Activated CD4-positive, CD25-positive, alpha-beta regulatory T cell (primary cell): ENCODE measurements at regions not wholly inside any gene's neighbourhood (a gene's known extent, or its start where the extent isn't known, plus 50 kb on each side); places are given as distances from the start of the nearest gene placed in this dataset.

ENCODE experiments used
- DNase-seq, 4 experiments: peaks; one replicate each; lab custom pipeline; 2025; lab: John Stamatoyannopoulos, UW

DNA sequence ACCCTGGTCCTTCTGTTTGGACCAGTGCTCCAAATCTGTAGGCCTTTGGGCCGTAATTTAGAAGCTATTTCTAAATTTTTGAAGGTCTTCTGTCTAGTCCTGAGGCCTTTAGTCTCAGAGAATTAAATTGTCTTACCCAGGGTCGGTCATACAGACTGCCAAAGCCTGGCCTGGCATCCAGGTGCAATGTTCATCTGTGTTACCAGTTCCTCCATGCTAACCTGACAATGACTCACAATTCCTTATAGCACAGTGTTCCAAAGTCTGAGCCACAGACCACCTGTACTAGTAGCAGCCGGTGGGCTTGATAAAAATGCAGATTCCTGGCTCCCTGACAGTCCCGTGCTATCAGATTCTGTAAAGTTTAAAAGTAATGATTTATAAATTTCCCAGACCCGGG lies 77.7 kb upstream of the MAP4K3 start:
- DNase-seq, result no peak

DNA sequence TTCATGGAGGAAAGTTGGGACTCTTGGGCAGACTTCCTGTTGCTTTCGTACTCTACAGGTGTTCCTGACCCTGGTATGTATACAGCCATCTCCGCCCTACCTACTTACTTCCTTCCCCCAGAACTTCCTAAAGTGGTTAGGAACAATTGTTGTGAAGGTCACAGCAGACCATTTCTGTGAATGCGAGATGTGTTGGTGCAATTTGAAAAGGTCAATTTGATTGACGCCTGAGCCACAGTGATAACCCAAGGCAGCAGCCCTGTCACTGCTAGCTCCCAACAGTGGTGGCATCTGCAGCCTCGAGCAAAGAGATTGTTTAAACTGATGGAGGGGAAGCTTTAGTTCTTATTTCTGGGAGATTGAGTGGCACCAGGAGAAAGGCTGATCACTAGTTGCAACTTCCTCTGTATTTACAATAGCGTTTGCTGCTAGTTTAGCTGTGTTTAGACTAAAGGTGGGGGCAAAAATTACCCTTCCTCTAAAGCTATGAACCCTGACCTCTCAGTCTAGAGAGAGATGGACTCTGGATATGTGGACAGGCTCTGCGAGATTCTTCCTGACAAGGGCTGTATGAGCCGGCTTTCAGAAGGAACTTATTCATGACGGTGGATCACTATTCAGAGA lies 78.3 kb upstream of the MAP4K3 start:
- DNase-seq, result no peak

DNA sequence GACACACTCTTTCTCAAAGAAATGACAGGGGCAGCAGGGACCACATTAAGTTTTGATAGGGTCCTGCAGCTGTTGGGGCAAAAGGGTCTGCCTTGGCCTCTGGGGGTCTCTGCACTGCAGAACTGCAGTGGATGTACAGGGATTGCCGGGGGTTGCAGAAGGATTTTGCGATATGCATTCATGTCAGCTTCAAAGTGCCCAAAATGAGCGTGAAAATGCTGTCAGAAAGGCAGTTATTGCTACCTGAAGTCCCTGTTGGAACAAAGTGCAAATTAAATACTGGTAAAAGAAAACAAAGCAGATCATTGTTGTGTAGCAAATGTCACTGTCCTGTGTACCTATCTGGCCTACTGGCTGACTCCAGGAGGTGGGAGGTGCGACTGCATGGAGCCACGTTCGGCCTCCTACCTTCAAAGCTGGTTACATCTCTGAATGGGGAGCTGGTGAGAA lies 78.8 kb upstream of the MAP4K3 start:
- DNase-seq, result no peak

DNA sequence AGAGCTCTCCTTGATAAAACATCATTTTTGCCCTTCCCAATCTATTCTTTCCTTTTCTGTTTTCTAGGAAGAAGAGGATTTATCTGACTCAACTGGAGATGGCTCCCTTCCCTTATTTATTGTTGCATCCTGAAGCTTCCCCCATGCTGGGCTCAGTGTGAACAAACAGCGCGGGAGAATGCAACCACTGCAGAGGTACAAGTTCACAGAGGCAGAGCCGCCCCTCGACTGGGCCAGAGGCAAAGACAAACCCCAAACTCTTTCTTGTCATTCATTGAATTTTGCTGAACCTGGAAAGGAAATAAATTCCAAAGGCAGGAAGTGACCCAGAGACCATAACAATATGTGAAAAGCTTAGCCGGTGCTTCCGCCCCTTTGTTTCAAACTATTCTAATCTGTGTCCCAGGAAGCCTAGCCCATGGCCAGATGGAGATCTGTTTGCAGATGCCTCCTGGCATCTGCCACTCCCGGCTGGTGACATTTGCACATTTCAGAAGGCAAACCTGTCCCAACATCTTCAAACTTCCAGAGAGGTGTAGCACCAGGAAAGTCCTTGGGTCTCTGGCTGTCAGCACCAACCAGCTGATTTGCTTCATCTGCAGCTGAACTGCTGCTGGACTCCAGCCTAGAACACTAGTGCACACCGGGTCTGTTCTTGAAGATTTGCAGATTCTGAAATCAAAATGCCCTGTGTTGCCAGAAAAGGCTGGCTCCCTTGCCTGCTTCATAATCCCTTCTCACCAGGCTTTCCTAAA lies 79.4 kb upstream of the MAP4K3 start:
- no peak for DNase-seq

DNA sequence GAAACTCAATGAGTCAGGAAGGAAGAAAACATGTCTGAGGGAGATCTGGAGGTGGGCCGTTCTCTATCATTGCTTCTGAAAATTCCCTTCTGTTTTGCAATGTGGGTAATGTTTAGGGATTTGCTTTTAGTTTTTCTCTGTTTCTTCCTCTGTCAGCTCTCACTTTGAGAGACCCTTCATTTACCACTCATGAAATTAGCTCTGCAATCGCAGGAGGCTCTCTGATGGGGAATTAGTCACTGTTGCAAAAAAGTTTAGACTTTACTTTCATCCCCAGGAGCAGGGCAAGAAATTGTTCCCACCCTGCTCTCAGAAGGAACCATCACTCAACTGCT lies 80.0 kb upstream of the MAP4K3 start:
- no peak for DNase-seq

DNA sequence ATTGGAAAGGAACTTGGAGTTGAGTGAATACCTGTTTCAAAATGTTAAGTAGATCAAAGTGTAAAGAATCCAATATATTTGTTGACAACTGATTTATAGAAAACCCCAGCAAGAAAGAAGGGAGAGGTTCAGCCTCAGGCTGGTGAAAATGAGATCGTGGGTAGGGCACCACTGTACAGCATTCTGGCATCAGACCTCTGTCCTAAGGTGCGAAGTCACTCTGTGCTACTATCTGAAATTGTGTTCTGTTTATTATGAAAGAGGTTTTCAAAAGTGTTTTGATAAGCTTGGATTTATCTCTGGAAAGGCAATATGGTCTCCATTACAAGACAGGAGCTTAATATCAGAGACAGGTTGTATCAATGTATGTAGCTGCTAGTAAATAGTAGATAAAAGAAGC lies 80.5 kb upstream of the MAP4K3 start:
- DNase-seq, result no peak

DNA sequence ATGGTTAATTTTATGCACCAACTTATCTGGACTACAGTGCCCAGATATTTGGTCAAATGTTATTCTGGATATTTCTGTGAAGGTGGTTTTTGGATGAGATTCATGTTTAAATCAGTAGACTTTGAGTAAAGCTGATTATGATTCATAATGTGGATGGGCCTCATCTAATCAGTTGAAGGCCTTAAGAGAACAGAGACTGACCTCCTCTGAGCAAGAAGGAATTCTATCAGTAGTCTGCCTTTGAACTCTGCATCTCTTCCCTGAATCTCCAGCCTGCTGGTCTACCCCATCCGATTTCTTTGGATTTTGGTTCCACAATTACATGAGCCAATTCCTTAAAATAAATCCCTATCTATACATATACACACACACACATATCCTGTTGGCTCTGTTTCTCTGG lies 82.8 kb upstream of the MAP4K3 start:
- DNase-seq, result no peak

DNA sequence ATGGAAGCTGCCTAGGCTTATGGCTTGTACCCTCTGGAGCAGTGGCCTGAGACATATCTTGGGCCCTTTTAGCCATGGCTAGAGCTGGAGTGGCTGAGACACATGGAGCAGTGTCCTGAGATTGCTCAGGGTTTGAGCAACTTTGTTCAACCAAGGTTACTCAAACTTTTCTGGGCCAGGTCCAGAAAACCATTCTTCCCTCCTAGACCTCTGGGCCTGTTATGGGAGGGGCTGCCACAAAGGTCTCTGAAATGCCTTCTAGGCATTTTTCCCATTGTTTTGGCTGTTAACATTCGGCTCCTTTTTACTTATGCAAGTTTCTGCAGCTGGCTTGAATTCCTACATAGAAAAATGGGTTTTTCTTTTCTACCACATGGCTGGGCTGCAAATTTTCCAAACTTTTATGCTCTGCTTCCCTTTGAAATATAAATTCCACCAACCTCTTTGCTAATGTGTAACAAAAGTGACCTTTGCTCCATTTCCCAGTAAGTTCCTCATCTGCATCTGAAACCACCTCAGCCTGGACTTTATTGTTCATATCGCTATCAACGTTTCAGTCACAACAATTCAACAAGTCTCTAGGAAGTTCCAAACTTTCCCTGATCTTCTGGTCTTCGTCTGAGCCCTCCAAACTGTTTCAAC lies 84.9 kb upstream of the MAP4K3 start:
- no peak for DNase-seq

DNA sequence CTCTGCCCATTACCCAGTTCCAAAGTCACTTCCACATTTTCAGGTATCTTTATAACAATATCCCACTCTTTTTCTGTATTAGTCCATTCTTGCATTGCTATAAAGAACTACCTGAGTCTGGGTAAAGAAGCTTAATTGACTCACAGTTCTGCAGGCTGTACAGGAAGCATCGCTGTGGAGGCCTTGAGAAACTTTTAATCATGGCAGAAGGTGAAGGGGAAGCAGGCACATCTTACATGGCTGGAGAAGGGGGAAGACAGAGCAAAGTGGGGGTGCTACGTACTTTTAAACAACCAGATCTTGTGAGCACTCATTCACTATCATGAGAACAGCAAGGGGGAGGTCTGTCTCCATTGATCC lies 85.4 kb upstream of the MAP4K3 start:
- no peak for DNase-seq

DNA sequence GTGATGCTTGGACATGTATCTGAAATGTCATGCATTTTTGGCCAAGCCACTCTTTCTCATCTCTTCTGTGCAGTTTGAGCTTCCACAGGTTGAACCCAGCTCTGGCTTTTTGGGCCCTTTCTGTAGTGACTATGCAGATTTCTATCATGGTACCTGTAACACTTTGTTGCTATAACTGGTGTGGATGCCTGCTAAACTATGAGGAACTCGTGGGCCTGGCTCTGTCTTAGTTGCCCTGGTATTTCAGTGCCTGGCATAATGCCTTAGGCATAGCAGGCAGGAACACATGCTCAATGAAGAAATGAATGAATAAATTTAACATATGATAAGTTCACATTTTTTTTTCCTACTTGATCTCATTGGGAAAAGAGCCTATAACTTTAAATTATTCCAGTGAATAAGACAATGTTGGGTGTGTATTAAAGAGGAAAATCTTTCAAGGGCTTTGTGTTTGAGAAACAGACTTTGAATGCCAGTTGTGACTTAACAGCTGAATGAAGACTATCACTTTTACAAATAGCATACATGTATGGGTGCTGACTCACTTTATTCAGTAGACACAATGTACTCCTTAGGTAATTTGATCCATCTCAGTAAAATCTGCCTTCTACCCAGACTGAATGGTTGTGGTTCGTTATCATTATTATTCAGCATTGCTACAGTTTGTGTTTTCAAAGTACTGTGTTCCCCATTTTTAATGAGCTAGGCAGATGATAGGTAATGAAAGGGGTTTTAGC lies 86.4 kb upstream of the MAP4K3 start:
- DNase-seq, result no peak

DNA sequence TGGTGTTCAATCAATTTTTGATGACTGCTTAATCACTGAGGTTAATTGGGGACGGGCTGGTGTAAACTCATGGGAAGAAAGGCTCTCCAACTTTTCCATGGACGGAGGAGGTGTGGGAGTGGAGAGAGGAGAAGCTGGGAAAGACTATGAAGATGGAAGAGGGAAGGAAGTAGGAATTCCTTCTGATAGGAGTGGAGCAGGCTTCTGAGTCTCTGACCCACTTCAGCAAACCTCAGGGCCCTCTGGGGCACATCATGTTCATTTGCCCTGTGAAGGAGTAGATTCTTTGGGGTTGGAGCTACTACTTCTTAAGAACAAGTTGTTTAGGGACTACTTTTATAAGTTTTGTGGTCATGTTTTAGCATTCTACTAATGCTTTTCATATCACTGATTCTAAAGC lies 87.0 kb upstream of the MAP4K3 start:
- no peak for DNase-seq

DNA sequence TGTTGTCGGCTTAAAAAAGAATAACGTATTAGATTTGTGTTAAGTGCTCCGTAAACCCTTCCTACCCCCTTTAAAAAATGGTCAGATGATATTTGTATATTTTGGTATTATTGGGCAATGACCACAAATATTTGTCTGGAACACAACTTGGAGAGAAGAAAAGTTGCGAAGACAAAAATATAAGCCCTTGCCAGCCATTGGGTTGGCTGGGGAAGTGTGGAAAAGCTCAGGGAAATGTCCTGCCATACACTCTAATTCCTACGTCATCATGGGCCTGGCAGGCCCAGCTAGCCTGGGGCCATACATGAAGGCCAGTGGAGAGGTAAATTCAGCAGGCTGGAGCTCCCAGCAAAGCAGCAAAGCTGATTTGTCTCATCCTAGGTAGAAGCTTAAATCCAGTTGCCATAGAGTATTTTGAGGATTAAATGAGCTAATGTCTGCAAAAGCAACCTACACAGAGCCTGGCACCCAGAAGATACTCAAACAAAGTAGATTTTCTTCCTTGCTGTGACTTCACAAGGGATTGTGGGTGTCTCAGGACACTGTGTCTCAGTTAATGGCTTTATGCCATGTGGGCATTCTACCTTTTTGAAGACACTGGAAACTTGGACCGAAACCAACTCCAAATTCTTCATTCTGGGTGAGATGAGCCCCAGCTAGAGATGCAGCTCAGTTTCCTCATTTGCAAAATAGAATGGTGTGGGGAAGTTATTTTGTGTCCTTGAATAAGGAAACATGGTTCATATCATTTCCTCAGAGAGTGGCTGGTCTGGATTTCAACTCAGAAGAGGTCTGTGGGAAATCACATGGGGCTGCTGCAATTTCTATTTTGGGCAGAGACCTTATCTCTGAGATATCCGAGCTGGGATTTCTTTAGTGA lies 87.9 kb upstream of the MAP4K3 start:
- DNase-seq, result no peak

DNA sequence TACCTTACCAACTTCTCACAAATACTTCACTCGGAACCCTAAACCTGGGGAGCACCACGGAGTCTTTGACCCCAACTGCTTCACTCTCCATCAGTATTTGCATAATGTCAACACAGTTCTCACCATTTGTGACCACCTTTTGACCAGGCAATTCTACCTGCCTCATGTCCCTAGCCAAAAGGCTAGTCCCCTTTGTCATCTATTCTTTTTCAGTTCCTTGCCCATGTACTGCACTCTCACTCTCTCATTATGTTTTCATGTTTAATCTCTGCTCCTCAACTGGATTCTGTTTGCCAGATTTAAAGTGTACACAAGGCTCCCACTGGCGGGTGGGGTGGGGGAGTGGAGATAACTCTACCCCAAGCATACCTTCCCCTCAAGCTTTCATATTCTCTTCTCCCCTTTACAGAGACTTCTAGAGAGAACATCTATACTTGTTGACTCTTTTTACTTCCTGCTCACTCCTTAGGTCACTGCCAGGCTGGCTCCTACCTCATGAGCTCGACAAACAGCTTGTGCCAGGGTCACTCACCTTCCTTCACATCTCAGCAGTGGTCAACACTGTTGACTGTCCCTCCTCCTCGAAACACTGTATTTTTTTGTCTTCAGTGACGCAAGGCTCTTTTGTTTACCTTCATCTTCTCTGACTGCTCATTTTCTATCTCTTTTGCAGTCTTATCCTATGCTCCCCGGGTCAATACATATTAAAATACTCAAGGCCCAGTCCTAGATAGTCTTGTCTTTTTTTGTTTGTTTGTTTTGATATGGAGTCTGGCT lies 88.7 kb upstream of the MAP4K3 start:
- DNase-seq, result no peak

DNA sequence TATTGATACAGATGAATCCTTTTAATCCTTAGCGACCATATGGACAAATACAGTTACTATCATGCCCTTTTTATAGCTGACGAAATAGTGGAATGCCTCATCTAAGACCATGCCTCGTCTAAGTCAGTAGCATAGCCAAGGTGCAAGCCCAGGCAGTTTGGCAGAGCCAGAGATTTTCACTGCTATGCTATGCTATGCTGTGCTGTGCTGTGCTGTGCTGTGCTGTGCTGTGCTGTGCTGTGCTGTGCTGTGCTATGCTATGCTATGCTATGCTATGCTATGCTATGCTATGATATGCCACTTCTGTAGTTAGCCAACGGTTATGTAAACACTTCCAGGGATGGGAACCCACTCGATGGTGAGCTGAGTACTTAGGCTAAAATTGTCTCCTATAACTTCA lies 91.6 kb upstream of the MAP4K3 start:
- no peak for DNase-seq

DNA sequence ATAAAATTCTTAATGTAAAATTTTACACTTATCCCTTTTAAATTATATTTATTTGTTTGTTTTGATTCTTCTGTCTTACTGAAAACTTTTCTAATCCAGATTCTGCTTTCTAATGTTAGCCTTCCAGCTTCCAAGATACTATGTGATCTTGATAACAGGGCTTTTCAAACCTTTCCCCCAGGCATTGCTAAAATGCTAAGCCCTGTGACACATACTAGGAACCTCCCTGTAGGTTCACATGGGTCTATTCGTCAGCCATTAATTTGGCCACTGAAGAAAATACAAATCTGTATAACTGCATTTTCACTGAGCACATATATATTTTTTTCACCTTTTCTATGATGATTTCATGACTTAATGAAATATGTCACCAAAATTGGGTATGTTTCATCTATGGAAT lies 92.8 kb upstream of the MAP4K3 start:
- DNase-seq, result no peak

DNA sequence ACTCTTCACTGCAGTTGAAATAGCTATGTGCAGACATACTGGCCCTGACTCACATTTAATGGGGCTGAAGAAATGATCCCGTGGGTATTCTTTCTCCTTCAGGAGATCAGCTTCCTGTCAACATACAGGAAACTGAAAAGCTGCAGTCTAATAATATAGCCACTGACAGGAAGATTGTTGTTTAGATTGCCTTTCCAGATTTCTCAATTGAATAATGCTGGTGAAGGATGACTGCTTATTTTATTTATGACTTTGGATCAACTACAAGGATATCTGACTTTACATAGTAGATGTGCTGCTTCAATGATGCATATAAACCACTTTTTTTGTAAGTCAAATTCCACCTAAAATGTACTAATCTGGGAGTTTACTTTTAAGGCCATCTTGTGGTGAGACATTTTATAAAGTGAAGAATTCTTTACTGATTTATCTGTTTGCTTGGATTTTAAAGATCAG lies 93.4 kb upstream of the MAP4K3 start:
- DNase-seq, result no peak

DNA sequence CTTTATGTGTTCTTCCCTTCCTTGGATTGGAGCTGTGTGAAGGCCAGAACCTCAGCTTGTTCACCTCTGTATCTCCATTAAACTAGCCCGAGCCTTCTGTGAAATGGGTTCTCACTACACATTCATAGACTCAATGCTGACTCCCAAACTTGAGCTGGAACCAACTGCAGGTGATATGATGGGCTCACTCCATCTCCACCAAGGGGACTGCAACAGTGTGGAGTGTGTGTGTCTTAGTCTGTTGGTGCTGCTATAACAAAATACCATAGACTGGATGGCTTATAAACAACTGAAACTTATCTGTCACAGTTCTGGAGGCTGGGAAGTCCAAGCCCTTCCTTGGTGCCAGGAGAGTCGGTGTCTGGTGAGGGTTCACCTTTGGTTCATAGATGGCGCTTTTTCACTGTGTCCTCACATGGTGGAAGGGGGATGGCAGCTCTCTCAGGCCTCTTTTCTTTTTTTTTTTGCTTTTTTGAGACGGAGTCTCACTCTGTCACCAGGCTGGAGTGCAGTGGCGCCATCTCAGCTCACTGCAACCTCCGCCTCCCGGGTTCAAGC lies 94.2 kb upstream of the MAP4K3 start:
- DNase-seq, result no peak

DNA sequence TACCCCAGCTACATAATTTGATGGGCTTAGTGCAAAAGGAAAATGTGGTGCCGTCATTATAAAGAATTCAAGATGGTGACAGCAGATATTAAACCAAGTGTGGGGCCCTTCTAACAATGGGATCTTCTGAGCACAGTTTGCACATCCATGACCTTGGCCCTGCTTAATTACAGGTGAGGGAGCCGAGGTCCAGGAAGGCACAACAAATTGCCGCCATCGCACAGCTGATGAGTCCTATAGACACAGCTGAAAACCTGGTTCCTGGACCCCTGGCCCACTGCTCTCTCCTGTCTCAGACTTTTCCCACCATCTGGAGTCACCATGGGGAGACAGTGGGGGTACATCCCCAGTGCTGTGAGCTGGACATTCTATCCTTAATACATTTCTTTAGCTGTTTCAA lies 95.8 kb upstream of the MAP4K3 start:
- DNase-seq, result no peak

DNA sequence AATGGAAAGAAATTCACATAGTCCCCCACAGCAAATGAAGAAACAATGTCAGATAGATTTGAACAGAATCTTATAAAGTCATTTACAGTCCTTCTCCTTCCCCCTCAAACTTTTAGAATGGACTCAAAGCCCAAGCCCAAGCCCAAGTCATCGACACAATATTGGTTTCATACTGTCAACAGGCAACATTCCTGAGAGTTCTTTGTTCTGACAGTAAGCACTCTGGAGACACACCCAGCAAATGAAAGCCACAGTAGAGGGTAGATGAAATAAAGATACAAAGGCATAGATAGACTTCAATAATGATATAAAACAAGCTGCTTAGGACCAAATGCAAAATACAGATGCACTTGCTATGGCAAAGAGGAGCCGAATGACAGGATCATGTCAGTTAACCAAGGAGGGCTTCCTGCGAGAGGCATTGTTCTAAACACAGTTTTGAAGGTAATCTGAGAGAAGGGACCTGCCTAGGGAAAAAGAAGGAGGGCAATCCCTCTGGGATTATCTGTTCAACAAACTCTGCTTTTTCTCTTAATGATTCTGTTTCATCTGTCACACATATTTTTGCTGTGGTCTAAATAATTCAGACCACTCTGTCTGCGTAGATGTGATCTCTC lies 97.1 kb upstream of the MAP4K3 start:
- DNase-seq, result no peak

DNA sequence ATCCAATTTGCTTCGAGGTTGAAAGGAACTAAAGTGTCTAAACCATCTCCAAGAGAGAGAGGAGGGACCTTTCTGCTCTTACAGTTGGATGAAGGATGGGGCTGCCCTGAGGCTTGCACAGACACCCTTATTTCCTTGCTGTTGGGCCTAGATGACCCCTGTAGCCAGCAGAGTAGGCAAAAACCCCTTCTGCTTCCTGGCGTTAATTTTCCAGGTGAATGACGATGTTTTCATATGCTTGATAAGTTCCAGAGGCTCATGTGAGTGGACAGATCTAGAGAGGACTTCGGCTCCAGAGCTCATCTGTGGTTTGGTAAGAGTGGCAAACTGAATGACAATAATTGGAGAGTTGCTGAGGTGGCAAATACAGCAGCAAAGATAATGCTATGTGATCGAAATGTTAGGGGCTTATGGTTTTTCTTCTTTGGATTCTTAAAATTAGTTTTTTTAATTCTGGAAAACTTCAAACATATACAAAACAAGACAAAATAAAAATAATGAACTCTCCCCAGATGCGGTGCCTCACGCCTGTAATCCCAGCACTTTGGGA lies 98.6 kb upstream of the MAP4K3 start:
- no peak for DNase-seq
